NT2/D1 (cell line): ENCODE measurements at regions not wholly inside any gene's neighbourhood (a gene's known extent, or its start where the extent isn't known, plus 50 kb on each side); places are given as distances from the start of the nearest gene placed in this dataset.

Experiments used
- SUZ12 ChIP-seq: IDR thresholded peaks from 2 replicates; pipeline ENCODE4 v1.6.1; 2011; ENCODE audit not compliant: insufficient read length, insufficient read depth; ENCODE audit errors: extremely low read depth
- YY1 ChIP-seq: IDR thresholded peaks from 2 replicates; pipeline ENCODE4 v1.6.1; 2011; ENCODE audit not compliant: insufficient read length, insufficient read depth

DNA sequence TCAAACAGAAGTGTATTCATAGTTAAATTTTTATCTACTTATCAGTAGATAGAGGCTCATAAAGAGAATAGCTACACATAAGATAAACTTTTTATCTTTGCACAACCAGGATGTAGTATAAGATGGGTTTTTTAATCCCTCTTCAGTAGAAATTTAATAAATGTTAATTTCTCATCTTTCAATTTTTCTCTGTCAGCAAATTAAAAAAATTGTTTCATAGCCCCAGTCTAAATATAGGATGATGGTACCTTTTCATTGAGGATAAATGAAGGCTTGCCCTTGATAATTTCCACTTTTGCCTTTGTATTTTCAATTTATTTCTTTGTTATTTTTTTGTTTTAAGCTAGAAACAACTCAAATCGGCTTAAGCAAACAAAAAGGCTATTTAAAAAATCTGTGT, 251.2 kb upstream of the NOX3 start:
- TF ChIP-seq YY1 (no peak), SUZ12 (no peak)
